ENCODE measurements at regions not wholly inside any gene's neighbourhood (a gene's known extent, or its start where the extent isn't known, plus 50 kb on each side); places are given as distances from the start of the nearest gene placed in this dataset.
"Not testable (repeated sequence)": the region's sequence is repeated elsewhere in the genome, so short reads cannot be mapped to it uniquely, and the experiment has no call there.

GRCh38 chr5:92215116-92215515 lies 832.0 kb upstream of the ARRDC3 start:
- no peak for DNase-seq

- DNase-seq = no peak
Observed at GRCh38 chr5:92208265-92208664, 825.1 kb upstream of the ARRDC3 start.

- DNase-seq = no peak
Observed at GRCh38 chr5:92207151-92207550, 824.0 kb upstream of the ARRDC3 start.

- no peak for DNase-seq
Observed at GRCh38 chr5:92206681-92207080, 823.6 kb upstream of the ARRDC3 start.

- DNase-seq = not testable (repeated sequence)
Observed at GRCh38 chr5:92199035-92199434, 815.9 kb upstream of the ARRDC3 start.

GRCh38 chr5:92181656-92182055 lies 798.5 kb upstream of the ARRDC3 start:
- no peak for DNase-seq

GRCh38 chr5:92180391-92180790 lies 797.3 kb upstream of the ARRDC3 start:
- DNase-seq = no peak

- DNase-seq = no peak
Observed at GRCh38 chr5:92179651-92180050, 796.5 kb upstream of the ARRDC3 start.

GRCh38 chr5:92177926-92178487 lies 794.9 kb upstream of the ARRDC3 start:
- no peak for DNase-seq

- DNase-seq = no peak
Observed at GRCh38 chr5:92163906-92164305, 780.8 kb upstream of the ARRDC3 start.

- no peak for DNase-seq
Observed at GRCh38 chr5:92147798-92148197, 764.7 kb upstream of the ARRDC3 start.

GRCh38 chr5:92147266-92147665 lies 764.1 kb upstream of the ARRDC3 start:
- no peak for DNase-seq

- no peak for DNase-seq
Observed at GRCh38 chr5:92145852-92146251, 762.7 kb upstream of the ARRDC3 start.

GRCh38 chr5:92144824-92145223 lies 761.7 kb upstream of the ARRDC3 start:
- DNase-seq = no peak

- not testable (repeated sequence) for DNase-seq
Observed at GRCh38 chr5:92132294-92132908, 749.3 kb upstream of the ARRDC3 start.

GRCh38 chr5:92126182-92126581 lies 743.1 kb upstream of the ARRDC3 start:
- no peak for DNase-seq

GRCh38 chr5:92119110-92119509 lies 736.0 kb upstream of the ARRDC3 start:
- no peak for DNase-seq

- DNase-seq = no peak
Observed at GRCh38 chr5:92106808-92107207, 723.7 kb upstream of the ARRDC3 start.

- no peak for DNase-seq
Observed at GRCh38 chr5:92104126-92104525, 721.0 kb upstream of the ARRDC3 start.

- no peak for DNase-seq
Observed at GRCh38 chr5:92102313-92102712, 719.2 kb upstream of the ARRDC3 start.

GRCh38 chr5:92092239-92092638 lies 709.1 kb upstream of the ARRDC3 start:
- DNase-seq = no peak

- DNase-seq = no peak
Observed at GRCh38 chr5:92086059-92086811, 703.1 kb upstream of the ARRDC3 start.

GRCh38 chr5:92081958-92082712 lies 699.0 kb upstream of the ARRDC3 start:
- DNase-seq = no peak

GRCh38 chr5:92070786-92071185 lies 687.7 kb upstream of the ARRDC3 start:
- no peak for DNase-seq

Measured in SHP77 treated with DMSO at 0.1 percent for 48 hours (cell line).